GM12891 (cell line): ENCODE measurements at regions not wholly inside any gene's neighbourhood (a gene's known extent, or its start where the extent isn't known, plus 50 kb on each side); places are given as distances from the start of the nearest gene placed in this dataset.
"Not testable (repeated sequence)": the region's sequence is repeated elsewhere in the genome, so short reads cannot be mapped to it uniquely, and the experiment has no call there.

Experiments used
- DNase-seq: peaks from one replicate; pipeline ENCODE4 v3.0.0; 2011; ENCODE audit warnings: low spot score; ENCODE audit not compliant: insufficient read length
- FAIRE-seq: peaks from 2 replicates; lab custom pipeline; 2011; peaks lifted over from hg19 to GRCh38; lab: Jason Lieb, UNC
- PAX5 ChIP-seq: IDR thresholded peaks from 2 replicates; pipeline ENCODE4 v1.6.1; 2011; ENCODE audit warnings: low read length, moderate library complexity, mild to moderate bottlenecking; ENCODE audit not compliant: insufficient read depth, severe bottlenecking
- POLR2A ChIP-seq: IDR thresholded peaks from 2 replicates; pipeline ENCODE4 v1.6.1; 2011; ENCODE audit warnings: low read depth, low read length, control low read depth
- POLR2AphosphoS5 ChIP-seq: IDR thresholded peaks from 2 replicates; pipeline ENCODE4 v1.6.1; 2011; ENCODE audit warnings: low read depth, low read length, control low read depth
- POU2F2 ChIP-seq: IDR thresholded peaks from 2 replicates; pipeline ENCODE4 v1.6.1; 2011; ENCODE audit warnings: low read depth, mild to moderate bottlenecking, control low read depth, low read length, moderate library complexity
- SPI1 ChIP-seq: IDR thresholded peaks from 2 replicates; pipeline ENCODE4 v1.6.1; 2011; ENCODE audit warnings: low read depth, low read length, control low read depth
- TAF1 ChIP-seq: IDR thresholded peaks from 2 replicates; pipeline ENCODE4 v1.6.1; 2011; ENCODE audit warnings: low read depth, low read length, control low read depth

- FAIRE-seq (no peak), DNase-seq (no peak)
- no peak for TF ChIP-seq TAF1
- TF ChIP-seq PAX5 = no peak
- no peak for TF ChIP-seq SPI1
- no peak for TF ChIP-seq POU2F2
- no peak for TF ChIP-seq POLR2A
- no peak for TF ChIP-seq POLR2AphosphoS5
Measured at GRCh38 chrX:33908074-33908473, 224.0 kb downstream of the FAM47A start.

DNA sequence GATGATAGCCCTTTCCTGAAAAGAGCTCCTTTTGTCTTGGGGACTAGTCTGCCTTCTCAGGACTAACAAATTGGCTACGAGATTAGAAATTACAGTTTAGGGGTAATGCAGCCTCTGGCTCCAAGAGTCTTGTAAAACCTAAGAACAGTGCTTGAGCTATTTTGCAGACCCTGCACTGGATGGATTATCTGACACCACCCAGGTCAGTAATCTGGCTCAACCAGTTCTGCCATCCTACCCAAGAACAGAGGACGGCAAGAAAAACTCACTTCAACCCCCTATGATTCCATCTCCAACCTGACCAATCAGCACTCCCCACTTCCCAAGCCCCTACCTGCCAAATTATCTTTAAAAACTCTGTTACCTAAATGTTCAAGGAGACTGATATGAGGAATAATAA is 225.1 kb downstream of the FAM47A start:
- DNase-seq (no peak), FAIRE-seq (no peak)
- TF ChIP-seq POLR2A = no peak

DNA sequence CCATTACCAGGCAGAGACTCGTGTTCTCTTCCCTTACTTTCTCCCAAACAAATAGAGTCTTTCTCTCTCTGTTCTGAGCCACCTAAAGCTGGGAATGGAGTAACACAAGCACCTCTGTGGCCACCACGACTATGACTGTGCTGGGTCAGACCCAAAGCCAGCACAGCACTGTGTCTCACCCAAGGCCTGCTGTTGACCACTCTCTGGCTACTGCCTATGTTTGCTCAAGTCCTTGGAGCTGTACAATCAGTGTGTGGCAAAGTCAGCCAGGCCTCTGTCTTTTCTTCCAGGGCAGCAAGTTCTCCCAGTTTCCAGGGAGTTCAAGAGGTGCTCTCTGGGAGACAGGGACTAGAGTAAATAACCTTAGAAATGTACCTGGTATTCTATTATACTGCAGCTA is 239.4 kb downstream of the FAM47A start:
- no peak for TF ChIP-seq PAX5
- TF ChIP-seq TAF1 = no peak
- no peak for TF ChIP-seq POU2F2
- TF ChIP-seq POLR2A = no peak
- TF ChIP-seq POLR2AphosphoS5 = no peak
- TF ChIP-seq SPI1 = no peak
- DNase-seq (no peak), FAIRE-seq (no peak)

- no peak for DNase-seq
- TF ChIP-seq TAF1 (no peak), POLR2AphosphoS5 (no peak), SPI1 (no peak), POU2F2 (no peak), PAX5 (no peak), POLR2A (no peak)
- FAIRE-seq = no peak
Measured at GRCh38 chrX:33855251-33855650, 276.9 kb downstream of the FAM47A start.

- DNase-seq, FAIRE-seq: not testable (repeated sequence)
Measured at GRCh38 chrX:33852146-33852545, 280.0 kb downstream of the FAM47A start.

GRCh38 chrX:33840176-33840575 is 291.9 kb downstream of the FAM47A start:
- DNase-seq (no peak), FAIRE-seq (no peak)
- no peak for TF ChIP-seq POLR2AphosphoS5
- no peak for TF ChIP-seq POLR2A
- TF ChIP-seq TAF1 = no peak
- TF ChIP-seq SPI1 = no peak
- TF ChIP-seq POU2F2 = no peak
- no peak for TF ChIP-seq PAX5

DNA sequence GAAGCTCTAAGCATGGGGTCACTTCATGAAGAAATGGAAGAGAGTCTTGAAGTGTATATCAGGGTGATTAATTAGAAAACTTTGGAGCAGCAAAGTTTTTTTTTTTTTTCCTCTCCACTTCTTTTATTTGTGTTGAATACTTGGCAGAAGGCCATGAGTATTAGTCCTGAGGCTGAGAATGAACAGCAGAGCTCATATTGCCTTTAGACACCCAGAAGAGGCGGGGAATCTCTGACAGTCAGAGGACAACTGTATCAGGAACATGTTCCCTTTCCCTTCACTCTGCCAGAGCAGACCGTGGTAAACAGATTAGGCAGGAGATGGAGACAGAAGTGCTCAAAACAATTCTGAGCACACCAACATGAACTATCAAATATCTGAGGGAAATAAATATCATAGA is 300.9 kb downstream of the FAM47A start:
- DNase-seq (no peak), FAIRE-seq (no peak)
- no peak for TF ChIP-seq PAX5
- TF ChIP-seq POLR2AphosphoS5 = no peak
- no peak for TF ChIP-seq POU2F2
- TF ChIP-seq TAF1 = no peak
- no peak for TF ChIP-seq POLR2A
- no peak for TF ChIP-seq SPI1

GRCh38 chrX:33817266-33817665 is 314.8 kb downstream of the FAM47A start:
- TF ChIP-seq SPI1 (no peak), TAF1 (no peak), POU2F2 (no peak), PAX5 (no peak), POLR2AphosphoS5 (no peak), POLR2A (no peak)
- DNase-seq = no peak
- FAIRE-seq = no peak

DNA sequence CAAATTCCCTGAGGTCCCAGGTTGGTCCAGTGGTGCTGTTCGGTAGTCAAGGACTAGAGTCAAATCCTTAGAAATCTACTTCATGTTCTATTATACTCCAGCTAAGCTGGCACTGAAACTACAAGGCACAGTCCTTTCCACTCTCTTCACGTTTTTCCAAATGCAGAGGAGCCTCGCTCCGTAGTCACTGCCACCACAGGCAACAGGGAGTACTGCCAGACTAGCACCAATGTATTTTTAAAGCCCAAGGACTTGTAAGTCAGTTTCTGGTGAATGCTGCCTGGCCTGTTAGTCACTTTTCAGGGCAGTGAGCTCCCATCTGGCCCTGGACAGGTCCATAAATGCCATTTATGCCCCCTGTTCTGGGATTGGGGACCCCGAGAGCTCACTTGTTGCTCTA is 323.5 kb downstream of the FAM47A start:
- no peak for TF ChIP-seq POLR2AphosphoS5
- TF ChIP-seq POLR2A = no peak
- TF ChIP-seq PAX5 = no peak
- no peak for TF ChIP-seq TAF1
- TF ChIP-seq SPI1 = no peak
- TF ChIP-seq POU2F2 = no peak
- no peak for FAIRE-seq
- DNase-seq = no peak

- no peak for FAIRE-seq
- no peak for DNase-seq
- TF ChIP-seq POLR2AphosphoS5 = no peak
- no peak for TF ChIP-seq SPI1
- no peak for TF ChIP-seq POLR2A
- no peak for TF ChIP-seq POU2F2
- TF ChIP-seq TAF1 = no peak
- no peak for TF ChIP-seq PAX5
Measured at GRCh38 chrX:33784548-33784947, 347.6 kb downstream of the FAM47A start.

- FAIRE-seq (no peak), DNase-seq (no peak)
- no peak for TF ChIP-seq PAX5
- no peak for TF ChIP-seq POLR2AphosphoS5
- TF ChIP-seq TAF1 = no peak
- TF ChIP-seq POLR2A = no peak
- TF ChIP-seq SPI1 = no peak
- no peak for TF ChIP-seq POU2F2
Measured at GRCh38 chrX:33741807-33742206, 390.3 kb downstream of the FAM47A start.
